Activated CD8-positive, alpha-beta memory T cell treated with anti-CD3 and anti-CD28 coated beads, Interleukin-2, amount 50 U/mL, for 48 hours (primary cell): ENCODE measurements at regions not wholly inside any gene's neighbourhood (a gene's known extent, or its start where the extent isn't known, plus 50 kb on each side); places are given as distances from the start of the nearest gene placed in this dataset.

Experiments
- DNase-seq: peaks from one replicate; pipeline ENCODE4 v3.0.0-alpha.2; 2020

GRCh38 chr4:53805291-53805690 is 214.0 kb upstream of the LNX1 start:
- DNase-seq = no peak

- DNase-seq = peak; percentile 52
These were observed 213.4 kb upstream of the LNX1 start for GRCh38 chr4:53804719-53805118.

- DNase-seq = no peak
These were observed 211.2 kb upstream of the LNX1 start for GRCh38 chr4:53802500-53802899.

GRCh38 chr4:53801373-53801772 is 210.1 kb upstream of the LNX1 start:
- DNase-seq = no peak

- no peak for DNase-seq
These were observed 209.5 kb upstream of the LNX1 start for GRCh38 chr4:53800741-53801140.

GRCh38 chr4:53793096-53793495 is 201.8 kb upstream of the LNX1 start:
- no peak for DNase-seq

- DNase-seq = no peak
These were observed 199.0 kb upstream of the LNX1 start for GRCh38 chr4:53790286-53790685.

- no peak for DNase-seq
These were observed 197.3 kb upstream of the LNX1 start for GRCh38 chr4:53788621-53789020.

- no peak for DNase-seq
These were observed 196.7 kb upstream of the LNX1 start for GRCh38 chr4:53788011-53788410.

- DNase-seq = no peak
These were observed 195.3 kb upstream of the LNX1 start for GRCh38 chr4:53786632-53787031.

- DNase-seq = no peak
These were observed 194.7 kb upstream of the LNX1 start for GRCh38 chr4:53785996-53786395.

GRCh38 chr4:53784112-53784511 is 192.8 kb upstream of the LNX1 start:
- no peak for DNase-seq

GRCh38 chr4:53783208-53783859 is 192.0 kb upstream of the LNX1 start:
- no peak for DNase-seq

- no peak for DNase-seq
These were observed 191.2 kb upstream of the LNX1 start for GRCh38 chr4:53782458-53782845.

- DNase-seq = no peak
These were observed 190.6 kb upstream of the LNX1 start for GRCh38 chr4:53781629-53782457.

GRCh38 chr4:53780736-53781400 is 189.6 kb upstream of the LNX1 start:
- no peak for DNase-seq

- DNase-seq = no peak
These were observed 187.7 kb upstream of the LNX1 start for GRCh38 chr4:53779025-53779424.

- no peak for DNase-seq
These were observed 186.9 kb upstream of the LNX1 start for GRCh38 chr4:53778155-53778554.

GRCh38 chr4:53777244-53777984 is 186.1 kb upstream of the LNX1 start:
- no peak for DNase-seq

GRCh38 chr4:53776141-53776540 is 184.9 kb upstream of the LNX1 start:
- no peak for DNase-seq

GRCh38 chr4:53775381-53775780 is 184.1 kb upstream of the LNX1 start:
- DNase-seq = no peak

- no peak for DNase-seq
These were observed 180.0 kb upstream of the LNX1 start for GRCh38 chr4:53771326-53771725.

- no peak for DNase-seq
These were observed 176.2 kb upstream of the LNX1 start for GRCh38 chr4:53767482-53767881.
